MCF 10A (cell line): ENCODE measurements at regions not wholly inside any gene's neighbourhood (a gene's known extent, or its start where the extent isn't known, plus 50 kb on each side); places are given as distances from the start of the nearest gene placed in this dataset.
"Not testable (repeated sequence)": the region's sequence is repeated elsewhere in the genome, so short reads cannot be mapped to it uniquely, and the experiment has no call there.

Experiments
- BruUV-seq: library from RNA; stranded (reverse); fragments of 400-500 nt; replicated peaks from 2 replicates; lab custom pipeline; 2021; lab: Mats Ljungman, UMichigan
- CTCF ChIA-PET: fragments of 300-600 bp; sonication (Branson Sonifier 250); formaldehyde crosslinking; extraction: SDS; loops from one replicate; lab custom pipeline; 2021; ENCODE audit warnings: antibody characterized with exemption, inconsistent platforms; lab: Yijun Ruan, JAX
- POLR2A ChIA-PET: fragments of 300-600, 350-650 bp; sonication (Branson Sonifier 250); formaldehyde crosslinking; extraction: SDS; loops from one replicate; lab custom pipeline; 2020; ENCODE audit warnings: antibody characterized with exemption, inconsistent platforms; lab: Yijun Ruan, JAX
- DNase-seq: peaks from one replicate; pipeline ENCODE4 v3.0.0-alpha.2; 2018; ENCODE audit not compliant: unreplicated experiment
- H3K27ac Mint-ChIP-seq: one replicate; pipeline ENCODE4 v1.8.0; 2022; ENCODE audit warnings: mild to moderate bottlenecking, low read depth, mixed read lengths; ENCODE audit not compliant: unreplicated experiment
- H3K27me3 Mint-ChIP-seq: one replicate; pipeline ENCODE4 v1.8.0; 2022; ENCODE audit warnings: mixed read lengths; ENCODE audit not compliant: insufficient read depth, unreplicated experiment
- H3K36me3 Mint-ChIP-seq: one replicate; pipeline ENCODE4 v1.8.0; 2022; ENCODE audit warnings: mild to moderate bottlenecking, moderate library complexity, mixed read lengths; ENCODE audit not compliant: insufficient read depth, unreplicated experiment
- H3K4me1 Mint-ChIP-seq: one replicate; pipeline ENCODE4 v1.8.0; 2022; ENCODE audit warnings: mixed read lengths; ENCODE audit not compliant: insufficient read depth, unreplicated experiment
- H3K4me3 Mint-ChIP-seq: one replicate; pipeline ENCODE4 v1.8.0; 2022; ENCODE audit warnings: mild to moderate bottlenecking, moderate library complexity, mixed read lengths; ENCODE audit not compliant: unreplicated experiment
- H3K9me3 Mint-ChIP-seq: one replicate; pipeline ENCODE4 v1.8.0; 2022; ENCODE audit warnings: mixed read lengths; ENCODE audit not compliant: unreplicated experiment
- CTCF ChIP-seq: fragments of 200-600 bp; IDR thresholded peaks from one replicate; pipeline ENCODE4 v1.8.0; 2022; ENCODE audit warnings: antibody characterized with exemption, mild to moderate bottlenecking; ENCODE audit not compliant: unreplicated experiment
- intact Hi-C: fragments of 100-400 bp; cut with micrococcal nuclease; formaldehyde crosslinking; loops from 2 replicates; pipeline ENCODE4 v1.14.1; 2022

GRCh38 chr7:69211336-69211735 lies 386.9 kb upstream of the AUTS2 start:
- Mint-ChIP-seq H3K36me3 (no peaks in the 10 kb centered on the region), H3K4me1 (no peaks in the 10 kb centered on the region), H3K27me3 (no peaks in the 10 kb centered on the region), H3K4me3 (no peak overlapping the region), H3K27ac (no peak overlapping the region), H3K9me3 (peaks cover 25% of the 10 kb centered on the region)
- intact Hi-C loops, result no loop called here
- ChIA-PET CTCF (no interaction called here), POLR2A (no interaction called here)
- BruUV-seq, result no TSS peak
- TF ChIP-seq CTCF, result no peak
- DNase-seq, result no peak

GRCh38 chr7:69211739-69212138 lies 386.5 kb upstream of the AUTS2 start:
- POLR2A ChIA-PET, result no interaction called here
- H3K27ac Mint-ChIP-seq, result no peak overlapping the region
- intact Hi-C loops, result no loop called here
- TF ChIP-seq CTCF, result no peak
- no peaks in the 10 kb centered on the region for H3K36me3 Mint-ChIP-seq
- H3K4me3 Mint-ChIP-seq, result no peak overlapping the region
- no peaks in the 10 kb centered on the region for H3K27me3 Mint-ChIP-seq
- no peak for DNase-seq
- BruUV-seq, result no TSS peak
- no peaks in the 10 kb centered on the region for H3K4me1 Mint-ChIP-seq
- peaks cover 25% of the 10 kb centered on the region for H3K9me3 Mint-ChIP-seq
- CTCF ChIA-PET, result no interaction called here

- Mint-ChIP-seq H3K27me3 (no peaks in the 10 kb centered on the region), H3K4me1 (no peaks in the 10 kb centered on the region), H3K4me3 (no peak overlapping the region), H3K27ac (no peak overlapping the region), H3K36me3 (no peaks in the 10 kb centered on the region), H3K9me3 (peaks cover 45% of the 10 kb centered on the region)
- no peak for TF ChIP-seq CTCF
- ChIA-PET POLR2A (no interaction called here), CTCF (interaction anchor here (0.7 kb wide), 1 partner anchor 1484 kb away, joined by 3 read pairs; no protein-coding TSS in a partner anchor)
- no peak for DNase-seq
- intact Hi-C loops, result no loop called here
- BruUV-seq, result no TSS peak
Measured at GRCh38 chr7:69213878-69214277, 384.4 kb upstream of the AUTS2 start.

- H3K36me3 Mint-ChIP-seq, DNase-seq, BruUV-seq, H3K27ac Mint-ChIP-seq, H3K4me3 Mint-ChIP-seq, H3K4me1 Mint-ChIP-seq, CTCF ChIA-PET, POLR2A ChIA-PET, H3K27me3 Mint-ChIP-seq, intact Hi-C loops: not testable (repeated sequence)
- peaks cover 56% of the 10 kb centered on the region for H3K9me3 Mint-ChIP-seq
Measured at GRCh38 chr7:69215516-69215915, 382.8 kb upstream of the AUTS2 start.
